Posterior cingulate gyrus (tissue), 11 donors: ENCODE measurements at regions not wholly inside any gene's neighbourhood (a gene's known extent, or its start where the extent isn't known, plus 50 kb on each side); places are given as distances from the start of the nearest gene placed in this dataset.
"Not testable (repeated sequence)": the region's sequence is repeated elsewhere in the genome, so short reads cannot be mapped to it uniquely, and the experiment has no call there.

ENCODE experiments used
- DNase-seq, 10 donors: peaks; one replicate each; pipeline versions ENCODE4 v3.0.0 to v3.0.0-alpha.2; 2020 to 2021; ENCODE audit warnings: mixed read lengths in 3 of 10
- intact Hi-C: fragments of 100-400 bp; cut with DNase I; formaldehyde crosslinking; loops from one replicate; pipeline ENCODE4 v1.15.1; 2023

GRCh38 chrY:17593748-17594147 is 286.3 kb downstream of the CDY2B start:
- intact Hi-C loops, DNase-seq: not testable (repeated sequence)

DNA sequence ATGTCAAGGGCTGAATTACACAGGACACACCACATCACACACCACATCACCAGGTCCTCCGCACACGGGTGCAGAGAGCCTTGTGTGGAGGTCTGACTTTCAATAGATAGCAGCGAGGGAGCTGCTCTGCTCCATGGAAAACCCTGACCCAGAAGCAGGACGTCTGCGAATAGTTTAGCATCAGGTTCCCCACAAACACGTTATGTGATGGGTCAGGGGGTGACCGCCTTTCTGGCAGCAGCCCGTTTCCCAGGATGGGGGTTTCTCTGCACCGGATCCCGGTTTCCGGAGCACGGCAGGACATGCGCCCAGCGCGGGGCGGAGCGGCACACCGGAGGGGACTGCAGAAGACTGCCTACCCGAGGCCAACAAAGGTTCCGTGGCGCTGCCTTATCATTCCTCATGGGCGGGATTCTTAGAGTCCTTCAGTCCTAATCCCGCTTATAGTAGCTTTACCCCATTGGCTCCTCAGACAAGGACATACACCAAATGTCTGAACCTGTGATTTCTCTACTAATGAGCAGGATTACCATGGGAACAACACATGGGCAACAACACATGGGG is 300.0 kb downstream of the CDY2B start:
- DNase-seq, intact Hi-C loops: not testable (repeated sequence)

- DNase-seq: peak in 1 of 10 donors; percentile 1
- intact Hi-C loops: not testable (repeated sequence)
Measured at GRCh38 chrY:17579131-17579955, 300.7 kb downstream of the CDY2B start.

DNA sequence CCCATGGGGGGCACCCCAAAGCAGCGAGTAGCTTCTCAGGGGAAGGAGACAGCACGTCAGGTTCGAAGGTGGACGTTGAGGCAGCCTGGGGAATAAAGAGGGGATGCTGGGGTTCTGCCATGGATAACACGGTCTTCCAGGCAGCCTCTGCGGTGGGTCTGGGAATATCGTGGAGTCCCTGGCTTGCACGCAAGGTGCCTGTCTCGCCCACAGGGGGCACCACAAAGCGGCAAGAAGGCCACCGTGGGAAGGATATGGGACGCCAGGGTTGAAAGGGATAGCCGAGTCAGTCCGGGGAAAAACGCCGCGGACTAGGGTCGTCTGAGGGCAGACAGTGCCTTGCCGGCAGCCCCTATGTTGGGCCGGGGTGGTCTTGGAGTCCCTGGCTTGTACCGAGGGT is 316.9 kb downstream of the CDY2B start:
- DNase-seq, intact Hi-C loops: not testable (repeated sequence)
